GM21786 (cell line): ENCODE measurements at regions not wholly inside any gene's neighbourhood (a gene's known extent, or its start where the extent isn't known, plus 50 kb on each side); places are given as distances from the start of the nearest gene placed in this dataset.

Experiments used
- ATAC-seq: cut with Tn5 transposase; IDR thresholded peaks from one replicate; pipeline ENCODE4 v1.9.1; 2021; ENCODE audit not compliant: unreplicated experiment

DNA sequence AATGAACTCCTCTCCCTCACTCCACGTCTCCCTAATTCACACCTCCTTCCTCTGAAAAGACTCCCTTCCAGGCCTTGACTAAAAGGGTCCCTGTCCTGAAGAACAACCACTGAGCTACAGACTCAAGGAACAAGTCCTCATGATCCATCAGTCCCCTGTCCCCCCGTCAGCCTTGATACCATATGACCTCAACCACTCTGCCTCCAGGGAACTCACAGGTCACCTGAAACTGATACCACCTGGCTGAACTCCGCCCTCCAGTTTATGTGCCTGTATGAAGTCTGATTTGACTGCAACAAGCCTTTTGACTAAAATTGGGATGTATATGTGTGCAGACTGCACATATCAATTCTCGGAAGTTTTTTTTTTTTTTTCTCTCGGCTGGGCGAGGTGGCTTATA, 88.7 kb downstream of the UGCG start:
- peak; percentile 37 for ATAC-seq

GRCh38 chr9:111986035-111986556, 89.5 kb downstream of the UGCG start:
- no peak for ATAC-seq
